ENCODE measurements at regions not wholly inside any gene's neighbourhood (a gene's known extent, or its start where the extent isn't known, plus 50 kb on each side); places are given as distances from the start of the nearest gene placed in this dataset.
"Not testable (repeated sequence)": the region's sequence is repeated elsewhere in the genome, so short reads cannot be mapped to it uniquely, and the experiment has no call there.

DNA sequence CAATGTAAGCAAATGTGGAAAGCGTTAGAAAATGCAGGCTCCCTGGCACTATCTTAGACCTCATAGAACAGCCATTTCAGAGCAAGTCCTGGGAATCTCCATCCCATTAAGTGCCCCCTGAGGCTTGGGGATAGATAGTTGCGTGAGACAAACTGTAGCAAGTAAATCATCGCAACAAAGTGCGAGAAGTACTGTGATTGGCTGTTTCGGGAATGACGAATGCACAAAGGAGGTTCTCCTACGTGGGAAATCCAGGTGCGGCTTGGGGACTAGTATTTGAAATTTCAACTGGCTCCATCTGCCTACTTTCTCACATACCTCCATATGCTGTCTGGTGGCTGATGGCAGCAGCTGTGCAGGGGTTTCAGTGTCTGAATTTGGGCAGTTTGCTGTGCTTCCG lies 84.5 kb downstream of the PLEKHG1 start:
- DNase-seq, result no peak

DNA sequence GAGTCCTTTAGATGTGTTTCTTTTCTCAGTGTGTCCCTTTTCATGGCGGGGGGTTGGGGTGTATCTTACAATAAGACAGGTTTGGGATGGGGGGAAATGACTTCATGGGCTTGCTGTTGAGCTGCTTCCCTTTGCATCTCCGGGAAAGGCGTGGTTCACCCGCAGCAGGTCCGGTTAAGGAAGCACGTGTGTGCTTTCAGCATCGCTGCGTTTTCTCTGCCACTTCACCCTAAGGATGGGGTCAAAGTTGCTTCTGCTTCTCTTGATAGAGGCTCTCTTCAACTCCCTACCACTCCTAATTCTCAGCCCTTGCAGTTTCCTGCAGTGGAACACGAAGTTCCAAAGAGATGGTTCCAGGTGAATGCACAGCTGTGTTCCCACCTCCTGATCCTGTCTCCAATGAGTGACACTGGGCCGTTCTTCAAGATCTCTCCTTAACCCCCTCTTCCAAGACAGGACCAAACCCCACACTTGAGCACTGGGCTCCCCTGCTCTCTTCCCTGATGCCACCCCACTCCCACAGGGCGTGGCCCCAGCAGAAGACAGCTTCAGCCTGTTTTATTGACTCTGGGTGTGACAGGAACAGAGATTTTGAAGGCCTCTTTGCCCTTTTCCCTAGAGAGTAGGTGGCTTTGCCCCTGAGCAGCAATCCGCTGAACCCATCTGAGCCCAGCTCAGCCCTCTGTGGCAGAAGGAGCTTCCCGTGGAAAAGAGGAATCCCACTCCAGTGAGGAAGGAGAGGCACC lies 85.2 kb downstream of the PLEKHG1 start:
- DNase-seq, result no peak

DNA sequence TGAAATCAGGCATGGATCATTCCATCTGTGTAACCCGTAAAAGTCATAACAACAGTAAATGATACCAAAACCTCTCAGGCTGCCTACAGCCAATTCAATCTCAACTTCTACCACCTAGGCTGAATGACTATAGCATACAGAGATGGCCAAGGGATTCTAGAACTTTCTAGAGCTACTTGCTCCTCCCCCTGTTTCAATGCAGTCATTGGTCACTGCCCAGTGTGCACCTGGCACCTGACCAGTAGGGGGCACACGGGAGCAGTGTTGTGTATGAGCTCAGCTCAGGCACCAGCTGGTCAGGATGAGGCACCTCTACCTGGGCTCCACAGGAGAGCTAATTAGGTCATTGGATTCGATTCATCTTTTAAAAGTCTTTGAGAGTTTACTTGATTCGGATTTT lies 86.2 kb downstream of the PLEKHG1 start:
- DNase-seq, result peak; percentile 70

DNA sequence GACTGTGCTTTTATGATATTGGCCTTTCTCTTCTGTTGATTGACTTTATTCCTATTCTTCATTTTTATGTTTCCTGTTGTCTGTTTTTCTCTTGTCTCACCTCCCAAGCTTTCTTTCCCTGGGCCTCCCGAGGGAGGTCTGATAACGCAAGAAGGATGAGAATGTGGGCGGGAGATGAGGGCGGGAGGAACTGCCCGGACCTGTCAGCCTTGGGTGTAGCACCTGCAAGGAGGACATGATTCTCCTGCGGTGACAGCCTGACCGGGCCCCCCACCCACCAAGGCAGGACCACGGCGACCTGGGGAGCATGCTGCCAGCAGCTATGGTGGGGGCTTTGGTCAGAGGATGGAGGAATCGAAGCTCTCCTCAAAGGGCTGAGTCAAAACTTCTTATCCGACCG lies 86.9 kb downstream of the PLEKHG1 start:
- DNase-seq, result no peak

DNA sequence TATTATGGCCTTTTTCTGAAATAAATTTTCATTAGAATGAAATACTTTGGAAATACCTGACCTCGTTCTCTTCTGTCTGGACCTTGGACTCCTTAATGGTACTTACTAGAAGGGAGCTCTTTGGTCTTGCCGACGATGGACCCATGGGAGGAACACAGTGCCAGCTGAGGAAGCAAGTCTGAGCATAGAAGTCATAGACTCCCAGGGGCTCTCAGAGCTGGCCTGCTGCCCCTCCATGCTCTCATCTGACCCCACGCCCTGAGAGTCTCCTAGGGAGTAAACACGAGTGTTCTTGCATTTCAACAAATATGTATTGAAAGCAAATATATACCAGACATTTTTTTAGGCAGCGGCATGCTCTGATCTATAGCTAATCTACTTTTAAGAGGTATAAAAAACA lies 87.8 kb downstream of the PLEKHG1 start:
- no peak for DNase-seq

DNA sequence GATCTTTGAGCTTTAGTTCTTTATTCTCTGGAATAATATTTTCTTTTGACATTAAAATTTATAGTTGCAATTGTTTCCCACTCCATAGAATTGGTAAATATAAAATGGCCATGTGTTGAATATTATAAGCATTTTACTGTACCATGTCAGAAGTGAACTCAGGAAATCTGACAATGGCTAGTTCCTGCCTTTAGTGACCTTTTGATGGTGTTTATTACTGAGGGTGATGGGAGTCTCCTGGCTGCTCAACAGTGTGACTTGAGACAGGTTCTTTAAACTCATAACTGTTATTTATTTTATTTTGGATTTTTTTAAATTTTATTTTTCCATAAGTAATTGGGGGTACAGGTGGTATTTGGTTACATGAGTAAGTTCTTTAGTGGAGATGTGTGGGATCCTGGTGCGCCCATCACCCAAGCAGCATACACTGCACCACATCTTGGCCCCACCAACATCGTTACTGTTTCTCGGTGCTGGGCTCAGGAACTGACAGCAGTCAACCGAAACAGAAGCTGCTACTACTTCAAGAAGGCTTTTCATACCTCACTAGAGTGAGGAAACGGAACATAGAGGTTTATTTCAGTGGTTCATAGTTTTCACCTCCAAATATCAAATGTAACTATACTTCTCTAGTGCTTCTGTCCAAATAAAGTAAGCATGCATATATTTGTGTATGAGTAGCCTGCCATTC lies 90.4 kb downstream of the PLEKHG1 start:
- no peak for DNase-seq

DNA sequence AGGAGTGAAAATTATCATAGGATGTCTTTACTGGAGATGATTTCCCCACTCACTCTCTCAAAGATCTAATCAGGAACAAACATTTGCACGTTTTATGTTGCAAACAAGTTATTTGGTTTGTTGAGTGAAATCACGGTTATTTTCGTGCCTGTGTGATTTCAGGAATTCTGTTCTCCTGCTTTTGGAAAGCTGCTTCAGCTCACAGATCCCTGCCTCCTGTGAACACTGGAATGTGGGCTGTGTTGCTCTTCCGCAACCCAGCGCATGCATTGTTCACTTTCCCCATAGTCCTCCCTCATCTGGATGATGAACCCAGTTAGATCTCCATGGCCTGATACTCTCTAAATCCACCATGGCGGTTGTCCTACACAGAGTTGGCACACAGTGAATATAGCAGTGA lies 91.0 kb downstream of the PLEKHG1 start:
- no peak for DNase-seq

DNA sequence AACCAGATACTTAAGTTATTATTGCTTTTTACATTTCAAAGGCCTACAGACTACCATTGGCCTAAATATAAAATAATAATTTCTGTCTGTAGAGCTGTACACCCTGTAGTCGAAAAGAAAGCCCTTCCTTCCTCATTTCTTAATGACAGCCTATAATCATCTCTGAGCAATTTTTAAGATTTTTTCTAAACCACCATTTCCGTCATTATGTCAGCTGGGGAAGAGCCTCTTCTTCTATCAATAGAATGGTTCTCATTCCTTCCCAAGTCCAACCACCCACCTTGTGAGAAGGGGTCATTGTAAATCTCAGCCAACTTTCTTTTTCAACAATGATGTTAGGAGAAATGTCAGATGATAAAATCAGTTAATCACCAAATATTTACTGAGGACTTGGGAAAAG lies 91.8 kb downstream of the PLEKHG1 start:
- no peak for DNase-seq

DNA sequence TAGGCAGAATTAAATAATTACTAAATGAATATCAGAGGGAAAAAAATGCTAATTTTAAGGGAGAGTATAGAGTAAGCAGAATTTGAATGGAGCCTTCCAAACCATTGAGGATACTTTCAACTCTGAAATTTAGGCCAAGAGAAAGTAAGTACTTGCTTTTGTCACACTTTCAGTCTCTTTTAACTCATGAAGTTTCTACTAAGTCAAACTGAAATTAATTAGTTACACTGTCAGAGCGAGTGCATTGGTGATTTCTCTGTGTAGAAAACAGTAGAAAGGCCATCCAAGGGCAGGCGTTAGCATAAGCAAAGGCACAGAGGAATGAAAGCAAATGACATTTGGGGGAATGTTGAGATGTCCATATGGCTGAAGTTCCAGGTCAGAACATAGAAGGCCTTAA lies 92.9 kb downstream of the PLEKHG1 start:
- no peak for DNase-seq

DNA sequence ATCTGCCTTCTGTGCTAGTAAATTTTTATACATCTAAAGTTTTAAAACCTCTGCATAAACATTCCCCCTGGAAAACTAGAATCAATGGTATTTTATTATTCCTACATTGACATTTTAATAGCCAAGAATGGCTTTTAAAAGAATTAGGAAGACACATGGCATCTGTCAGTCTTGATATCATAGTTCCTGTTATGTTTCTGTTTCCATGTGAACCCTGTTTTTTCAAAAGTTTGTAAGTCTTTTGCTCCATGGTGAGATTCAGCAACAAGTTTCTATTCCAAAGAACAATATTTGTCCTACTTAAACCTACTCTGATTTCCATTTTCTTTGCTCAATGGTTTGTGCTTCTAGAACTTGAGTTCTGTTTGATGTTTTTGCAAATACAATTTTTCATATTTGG lies 95.2 kb downstream of the PLEKHG1 start:
- no peak for DNase-seq

DNA sequence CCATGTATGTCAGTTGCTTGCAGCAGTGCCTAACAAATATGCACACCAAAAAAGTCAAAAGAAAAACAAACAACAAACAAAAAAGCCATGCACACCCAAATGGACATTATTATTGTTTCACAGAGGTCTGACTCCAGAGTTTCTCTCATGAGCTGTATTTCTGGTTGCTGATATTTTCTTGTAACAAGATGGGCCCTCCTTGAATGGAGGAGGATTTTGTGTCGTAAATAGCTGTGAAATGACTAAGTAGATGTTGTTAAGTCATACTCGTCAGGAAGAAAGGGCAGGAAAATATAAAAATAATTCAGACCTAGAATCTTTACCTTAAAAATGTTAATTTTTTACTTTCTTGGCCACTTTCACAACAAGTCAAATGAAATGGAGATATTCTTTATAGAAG lies 96.0 kb downstream of the PLEKHG1 start:
- no peak for DNase-seq

DNA sequence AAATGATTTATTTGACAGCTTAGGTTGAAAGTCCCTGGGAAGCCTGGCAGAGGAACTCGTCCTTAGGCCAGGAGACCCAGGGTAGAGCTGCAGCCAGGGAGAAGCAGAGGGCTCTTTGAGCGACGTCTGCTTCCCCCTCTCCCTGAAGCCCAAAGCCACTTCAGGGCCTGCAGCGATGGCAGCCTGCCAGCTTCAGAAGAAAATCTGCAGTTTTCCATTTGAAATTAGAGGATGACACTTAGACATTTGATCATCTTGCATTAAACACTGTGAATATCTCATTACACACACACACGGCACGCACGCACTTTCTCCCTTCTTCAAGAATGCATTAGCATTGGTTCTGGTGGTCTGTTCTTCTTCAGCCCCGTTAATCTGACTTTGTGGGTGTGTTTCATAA lies 96.5 kb downstream of the PLEKHG1 start:
- DNase-seq, result no peak

DNA sequence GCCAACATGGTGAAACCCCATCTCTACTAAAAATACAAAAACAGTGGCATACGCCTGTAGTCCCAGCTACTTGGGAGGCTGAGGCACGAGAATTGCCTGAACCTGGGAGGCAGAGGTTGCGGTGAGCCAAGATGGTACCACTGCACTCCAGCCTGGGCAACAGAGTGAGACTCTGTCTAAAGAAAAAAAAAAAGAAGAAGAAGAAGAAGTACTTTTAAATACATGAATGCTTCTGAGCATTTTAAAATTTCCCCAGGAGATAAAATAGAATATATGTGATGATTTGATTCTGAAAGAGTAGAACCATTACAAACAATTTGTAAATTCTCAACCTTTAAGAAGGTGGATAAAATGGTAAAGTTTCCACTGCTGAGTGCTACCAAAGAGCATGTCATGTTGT lies 97.2 kb downstream of the PLEKHG1 start:
- not testable (repeated sequence) for DNase-seq

DNA sequence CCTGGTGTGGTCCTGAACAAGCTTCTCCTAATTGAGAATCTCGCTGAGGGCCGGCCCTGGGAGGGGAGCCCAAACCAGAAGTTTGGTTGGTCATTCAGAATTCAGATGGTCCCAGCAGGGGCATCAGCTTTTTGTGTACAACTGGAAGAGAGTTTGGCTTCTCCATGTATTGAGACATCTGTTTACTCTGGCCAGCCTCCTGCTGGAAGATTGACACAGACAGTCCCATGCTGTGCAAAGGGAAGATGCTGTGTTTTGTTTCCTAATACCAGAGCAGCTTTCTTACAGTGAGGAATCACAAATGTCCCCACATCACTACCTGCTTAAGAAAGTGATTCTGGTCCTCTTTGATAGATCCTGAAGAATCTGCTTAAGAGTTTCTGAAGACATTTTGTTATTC lies 97.8 kb downstream of the PLEKHG1 start:
- DNase-seq, result no peak

DNA sequence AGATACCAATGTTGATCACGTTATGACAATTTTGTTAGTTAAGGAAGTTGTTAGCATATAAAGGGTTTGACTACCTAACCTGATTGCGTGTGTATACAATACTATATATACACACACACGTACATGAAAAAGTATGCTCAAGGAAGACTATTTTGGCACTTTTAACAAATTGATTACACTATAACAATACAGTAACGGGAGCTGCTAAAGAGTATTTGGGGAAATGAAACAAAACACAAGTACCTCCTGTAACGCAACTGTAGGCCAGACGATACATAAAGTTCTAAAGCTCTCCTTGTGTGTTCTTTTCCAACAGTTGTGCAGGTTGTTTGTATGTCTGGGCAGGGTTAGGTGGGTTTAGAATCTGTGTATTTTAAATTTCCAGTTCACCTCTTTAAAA lies 98.7 kb downstream of the PLEKHG1 start:
- no peak for DNase-seq

DNA sequence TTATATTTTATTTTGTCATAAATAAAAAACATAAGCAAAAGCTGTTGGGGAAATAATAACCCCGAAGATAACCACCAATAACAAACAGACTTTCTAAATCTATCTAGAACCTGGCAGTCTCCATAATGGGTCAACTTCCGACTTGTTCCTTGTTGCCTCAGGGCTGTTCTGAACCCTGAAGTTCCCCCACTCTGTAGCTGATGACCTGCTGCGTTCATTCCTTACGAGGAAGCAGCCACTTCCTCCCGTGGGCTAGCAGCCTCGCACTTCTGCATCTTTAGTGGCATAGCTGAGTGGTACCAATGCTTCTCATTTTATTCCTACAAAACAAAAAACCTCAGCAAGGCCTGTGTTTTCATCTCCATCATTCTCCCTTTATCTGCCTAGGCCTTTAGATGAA lies 103.0 kb downstream of the PLEKHG1 start:
- DNase-seq, result no peak

DNA sequence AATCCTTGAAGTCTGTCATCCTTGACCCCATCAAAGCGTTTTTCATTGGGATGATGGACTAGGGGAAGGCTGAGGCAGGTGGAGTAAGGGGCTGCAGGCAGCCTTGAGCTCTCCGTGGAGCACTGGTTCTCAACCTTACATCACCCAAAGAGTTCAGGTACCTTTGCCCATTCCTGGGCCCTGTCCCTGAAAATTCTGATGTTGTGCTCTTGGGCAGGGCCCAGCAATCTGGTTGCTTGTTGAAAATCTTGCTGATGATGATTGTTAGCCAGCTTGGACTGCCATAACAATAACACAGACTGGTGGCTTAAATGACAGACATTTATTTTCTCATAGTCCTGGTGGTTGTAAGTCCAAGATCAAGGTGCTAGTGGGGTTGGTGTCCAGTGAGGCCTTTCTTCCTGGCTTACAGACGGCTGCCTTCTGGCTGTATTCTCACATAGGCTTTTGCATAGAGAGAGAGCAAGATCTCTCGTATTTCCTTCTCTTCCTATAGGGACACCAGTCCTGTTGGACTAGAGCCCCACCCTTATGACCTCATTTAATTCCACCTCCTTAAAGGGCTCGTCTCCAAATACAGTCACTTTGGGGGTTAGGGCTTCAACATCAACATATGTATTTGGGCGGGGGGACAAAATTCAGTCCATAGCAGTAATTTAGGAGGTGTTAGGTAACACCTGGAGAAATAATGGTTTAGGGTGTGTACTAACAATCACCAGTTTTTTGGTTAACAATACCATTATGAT lies 104.9 kb downstream of the PLEKHG1 start:
- DNase-seq, result no peak

DNA sequence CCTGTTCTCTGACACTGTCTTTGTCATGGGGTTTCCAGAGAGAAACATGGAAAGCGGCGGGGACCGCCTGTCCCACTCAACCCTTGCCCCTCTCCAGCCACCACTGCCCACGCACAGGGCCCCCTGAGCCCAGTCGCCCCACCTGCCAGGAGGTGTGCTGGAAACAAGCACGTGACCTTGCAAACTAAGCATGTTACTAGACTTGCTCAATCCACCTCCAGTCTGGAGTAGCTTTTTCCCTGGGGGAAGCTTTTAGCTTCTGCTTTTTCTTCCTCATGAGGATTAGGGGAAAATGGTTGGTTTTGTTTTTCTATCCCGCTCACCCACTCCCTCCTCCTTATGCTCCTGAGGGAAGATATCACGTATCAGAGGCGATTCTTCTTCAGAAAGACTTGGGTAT lies 105.7 kb downstream of the PLEKHG1 start:
- no peak for DNase-seq

DNA sequence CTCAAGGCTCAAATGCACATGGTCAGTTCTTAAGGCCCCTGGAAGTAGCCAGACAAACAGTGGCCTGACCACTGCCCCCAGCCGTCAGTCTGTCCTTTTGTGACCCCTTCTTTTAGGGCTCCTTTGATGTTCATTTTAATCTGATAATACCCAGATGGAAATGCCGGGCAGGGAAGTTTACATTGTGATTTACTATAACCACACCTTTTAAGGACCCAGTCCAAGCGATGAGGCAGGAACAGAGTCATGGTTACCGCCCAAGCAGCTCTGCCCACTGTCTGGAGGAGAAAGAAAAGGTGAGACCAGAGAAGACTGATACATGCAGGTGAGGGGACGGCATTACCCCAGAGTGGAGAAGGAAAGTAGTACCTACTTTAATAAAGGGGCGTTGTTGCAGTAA lies 110.6 kb downstream of the PLEKHG1 start:
- DNase-seq, result no peak

DNA sequence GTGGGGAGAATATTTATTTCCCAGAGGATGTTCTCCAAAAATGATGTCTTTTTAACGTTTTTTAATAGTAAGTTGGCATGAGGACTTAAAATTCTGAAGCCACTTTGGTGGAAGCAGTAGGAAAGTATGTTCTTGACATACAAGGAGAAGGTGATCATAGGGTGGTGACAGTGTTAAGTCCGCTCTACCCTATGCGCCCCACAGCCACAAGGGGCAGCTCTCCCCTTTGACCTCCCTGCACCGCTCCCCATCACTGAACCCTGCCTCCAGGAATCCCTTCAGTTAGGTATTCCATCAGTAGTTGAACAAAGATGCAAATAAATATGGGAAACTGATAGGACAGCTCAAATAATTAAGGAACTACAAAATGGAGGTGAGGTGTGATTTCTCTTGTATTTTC lies 111.4 kb downstream of the PLEKHG1 start:
- no peak for DNase-seq

DNA sequence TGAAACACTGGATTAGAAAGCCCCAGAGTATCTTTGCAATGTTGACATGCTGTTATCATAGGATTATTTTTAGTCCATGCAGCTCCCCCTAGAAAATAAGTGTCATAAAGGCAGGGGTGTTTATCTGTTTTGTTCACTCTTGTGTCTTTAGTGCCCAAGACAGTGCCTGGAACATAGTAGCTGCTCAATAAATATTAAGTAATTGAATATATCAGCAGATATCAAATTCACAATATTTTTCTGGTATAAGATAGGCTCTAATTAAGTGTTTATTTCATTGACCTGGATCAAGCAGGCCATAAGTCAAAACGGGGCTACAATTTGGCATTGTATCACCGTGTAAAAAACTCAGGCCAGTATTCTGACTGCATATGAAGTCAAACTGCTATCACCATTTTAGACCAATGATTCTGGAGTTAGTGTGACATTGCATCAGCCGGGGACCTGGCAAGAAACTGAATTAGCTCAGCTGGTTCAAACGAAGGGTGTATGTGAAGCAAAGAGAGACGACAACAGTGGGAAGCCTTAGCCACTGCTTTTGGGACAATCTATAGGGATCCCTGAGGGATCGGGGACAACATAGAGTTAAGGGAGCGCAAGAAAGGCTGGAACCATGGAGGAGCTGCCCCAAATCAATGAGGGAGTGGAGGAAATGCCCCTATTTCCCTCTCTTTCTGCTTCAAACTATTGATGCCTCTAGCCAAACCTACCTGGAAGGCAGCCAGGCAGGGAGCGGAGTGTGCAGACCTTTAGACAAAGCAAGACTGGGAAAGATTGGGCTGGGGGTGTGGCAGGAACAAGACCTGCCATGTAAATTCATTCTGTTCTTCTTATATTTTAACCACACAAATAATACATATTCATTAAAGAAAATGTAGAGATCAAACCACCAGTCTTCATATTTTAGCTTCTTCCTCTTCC lies 112.2 kb downstream of the PLEKHG1 start:
- DNase-seq, result no peak

DNA sequence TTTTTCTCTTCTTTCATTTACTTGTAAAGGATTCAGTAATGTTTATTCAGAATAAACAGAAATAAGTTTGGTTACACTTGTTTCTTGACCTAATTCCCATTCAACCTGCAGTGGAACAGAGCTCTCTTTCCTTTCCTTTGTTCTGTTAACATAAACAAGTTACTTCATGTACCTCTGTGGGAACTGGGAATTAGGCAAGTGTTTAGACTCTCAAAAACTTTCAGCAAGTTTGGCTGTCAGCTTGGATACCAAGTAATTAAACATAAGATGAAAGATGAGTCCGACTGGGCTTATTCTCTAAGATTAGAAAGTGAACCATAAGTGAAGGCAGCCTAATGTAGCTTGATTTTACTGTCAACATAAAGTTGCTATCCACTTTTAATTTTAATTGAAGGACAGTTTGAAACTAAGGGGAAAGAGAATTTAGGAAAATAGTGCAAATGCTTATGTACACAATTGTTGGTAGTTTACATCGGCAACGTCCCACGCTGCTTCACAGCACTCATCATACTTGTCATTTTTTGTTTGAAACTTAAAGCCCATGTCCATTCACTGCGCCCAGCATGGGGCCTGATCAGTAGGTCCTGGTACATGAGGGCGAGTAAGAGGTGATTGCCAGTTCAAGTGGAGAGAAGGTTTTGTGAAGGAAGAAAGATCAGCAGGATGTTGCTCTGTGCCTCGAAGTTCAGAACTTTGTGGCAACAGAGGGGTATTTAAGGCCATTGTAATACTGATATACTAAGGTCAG lies 113.0 kb downstream of the PLEKHG1 start:
- DNase-seq, result no peak

Measured in activated CD4-positive, CD25-positive, alpha-beta regulatory T cell treated with anti-CD3 and anti-CD28 coated beads, Interleukin-2, amount 50 U/mL, for 72 hours (primary cell).